GM18498 (cell line): ENCODE measurements at regions not wholly inside any gene's neighbourhood (a gene's known extent, or its start where the extent isn't known, plus 50 kb on each side); places are given as distances from the start of the nearest gene placed in this dataset.
"Not testable (repeated sequence)": the region's sequence is repeated elsewhere in the genome, so short reads cannot be mapped to it uniquely, and the experiment has no call there.

Experiments
- ATAC-seq: cut with Tn5 transposase; IDR thresholded peaks from one replicate; pipeline ENCODE4 v1.9.1; 2021; ENCODE audit warnings: mild to moderate bottlenecking, moderate library complexity; ENCODE audit not compliant: unreplicated experiment

DNA sequence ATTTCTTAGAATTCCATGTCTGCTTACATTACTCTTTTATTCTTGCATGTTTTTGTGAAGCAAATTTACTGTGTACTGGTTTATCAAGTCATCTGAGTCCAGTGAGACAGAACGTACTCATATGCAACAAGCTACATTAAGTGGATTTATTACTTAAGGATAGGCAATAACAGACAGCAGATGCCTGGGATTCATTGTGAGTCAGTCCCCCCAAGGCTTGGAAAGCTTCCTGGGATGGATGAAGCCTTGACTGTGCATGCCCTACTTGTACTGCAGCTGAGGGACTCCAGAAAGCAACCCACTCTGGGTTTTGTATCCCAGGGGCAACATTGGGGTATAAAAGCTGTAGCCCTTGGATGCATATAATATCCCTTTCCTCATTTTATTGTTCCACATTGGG lies 113.4 kb upstream of the RAB18 start:
- no peak for ATAC-seq

DNA sequence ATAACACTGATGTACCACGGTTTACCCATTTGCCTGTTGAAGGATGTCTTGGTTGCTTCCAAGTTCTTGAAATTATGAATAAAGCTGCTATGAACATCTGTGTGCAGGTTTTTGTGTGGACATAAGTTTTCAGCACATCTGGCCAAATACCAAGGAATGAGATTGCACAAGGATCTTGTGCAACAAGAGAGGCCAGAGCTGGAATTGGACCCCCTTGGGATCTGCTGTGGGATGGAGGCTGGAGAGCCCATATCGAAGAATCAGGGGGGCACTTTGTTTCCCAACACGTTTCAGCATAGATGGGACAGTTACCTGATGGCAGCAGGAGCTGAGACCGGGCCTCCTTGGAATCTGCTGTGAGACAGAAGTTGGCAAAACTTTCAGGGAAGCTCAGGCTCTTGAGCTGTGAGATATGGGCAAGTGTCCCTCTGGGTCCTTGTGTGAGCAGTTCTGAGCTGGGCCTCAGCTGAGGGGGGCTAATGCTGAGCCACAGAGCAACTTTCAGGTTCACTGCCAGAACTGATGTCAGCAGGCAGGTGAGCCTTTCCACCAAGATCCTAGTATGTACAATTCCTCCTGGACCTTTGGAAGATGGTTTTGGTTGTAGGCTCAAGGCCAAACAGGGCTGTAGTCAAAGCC lies 115.2 kb upstream of the RAB18 start:
- no peak for ATAC-seq

DNA sequence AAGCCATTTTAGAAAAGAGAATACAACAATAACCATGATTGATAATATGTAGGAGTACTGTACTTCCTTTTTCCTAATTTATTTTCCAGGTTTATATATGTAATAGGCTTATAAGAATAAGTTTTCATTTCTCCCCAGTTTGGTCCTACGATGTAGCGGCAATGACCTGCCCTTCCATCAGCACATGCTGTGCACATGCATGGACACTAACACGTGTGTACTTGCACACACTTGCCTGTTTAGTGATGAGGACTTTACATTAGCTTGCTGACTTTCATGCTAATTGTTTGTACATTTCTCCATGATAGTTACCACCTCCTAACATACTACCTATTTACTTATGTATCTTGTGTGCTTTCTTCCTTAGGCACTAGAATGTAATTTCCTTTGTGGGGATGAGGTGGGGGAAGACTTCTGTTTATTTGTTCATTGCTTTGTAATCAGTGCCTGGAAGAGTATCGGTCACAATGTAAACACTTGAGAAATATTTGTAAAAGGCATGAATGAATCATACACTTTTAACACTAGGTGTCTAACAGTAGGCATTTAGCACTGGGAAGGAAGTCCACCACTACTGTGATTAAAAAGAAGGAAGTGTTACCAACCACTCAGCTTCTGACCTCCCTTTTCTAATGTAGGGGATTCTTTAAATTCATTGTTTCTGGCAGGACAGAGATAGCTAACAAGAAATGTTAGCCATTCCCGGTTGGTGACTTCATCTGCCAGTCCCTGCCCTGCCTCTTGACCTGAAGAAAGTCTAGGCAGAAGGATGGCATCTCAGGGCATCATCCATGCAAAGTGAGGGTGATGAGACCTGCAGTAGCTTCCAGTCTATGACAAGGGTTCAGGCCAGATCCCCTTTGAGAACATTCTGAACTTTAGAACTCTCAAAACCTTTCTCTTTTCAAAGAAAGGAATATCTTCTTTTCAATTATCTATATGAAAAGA lies 120.2 kb upstream of the RAB18 start:
- no peak for ATAC-seq

DNA sequence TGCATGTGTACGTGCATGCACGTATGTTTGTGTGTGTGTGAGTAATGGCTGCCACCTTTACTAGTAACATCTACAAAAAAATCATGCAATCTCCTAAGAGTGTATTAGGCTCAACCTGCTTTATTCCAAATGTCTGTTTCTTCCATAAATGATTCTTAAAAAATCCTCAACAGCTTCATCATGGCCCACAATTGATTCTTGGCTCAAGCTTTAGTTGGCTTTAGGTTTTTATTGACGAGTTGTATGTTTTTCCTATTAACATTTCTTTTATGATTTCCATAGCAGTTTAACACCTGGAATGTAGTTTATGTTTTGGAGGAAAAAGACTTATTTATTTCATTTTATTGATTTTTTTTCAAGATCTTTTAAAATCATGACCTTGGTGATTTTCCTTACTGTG lies 121.9 kb upstream of the RAB18 start:
- ATAC-seq: no peak

DNA sequence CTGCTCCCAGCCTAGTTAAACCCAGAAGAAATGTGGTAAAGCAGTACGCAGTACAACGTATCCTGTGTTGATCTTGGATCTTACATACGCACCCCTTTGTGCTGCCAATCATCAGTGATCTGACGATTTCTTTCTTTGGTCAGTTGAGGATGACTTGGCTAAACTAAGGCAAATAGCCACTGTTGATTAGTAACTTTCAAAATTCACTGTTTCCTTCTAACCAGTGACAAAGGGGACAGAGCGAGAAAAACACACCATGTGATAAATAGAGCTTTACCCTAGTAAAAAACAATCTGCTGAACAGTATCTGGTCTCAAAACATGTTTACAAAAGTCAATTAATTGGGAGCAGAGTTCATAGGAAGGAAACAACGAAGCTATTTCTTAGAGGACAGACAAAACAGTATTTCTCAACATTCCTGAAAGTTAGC lies 123.2 kb upstream of the RAB18 start:
- ATAC-seq: no peak

DNA sequence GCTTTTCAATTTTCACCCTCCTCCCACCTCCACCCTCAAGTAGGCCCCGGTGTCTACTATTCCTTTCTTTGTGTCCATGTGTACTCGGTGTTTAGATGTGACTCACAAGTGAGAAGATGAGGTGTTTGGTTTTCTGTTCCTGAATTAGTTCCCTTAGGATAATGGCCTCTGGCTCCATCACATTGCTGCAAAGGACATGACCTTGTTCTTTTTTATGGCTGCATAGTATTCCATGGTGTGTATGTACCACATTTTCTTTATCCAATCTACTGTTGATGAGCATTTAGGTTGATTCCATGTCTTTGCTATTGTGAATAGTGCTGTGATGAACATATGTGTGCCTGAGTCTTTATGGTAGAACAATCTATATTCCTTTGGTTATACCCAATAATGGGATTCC lies 125.1 kb upstream of the RAB18 start:
- ATAC-seq: not testable (repeated sequence)

DNA sequence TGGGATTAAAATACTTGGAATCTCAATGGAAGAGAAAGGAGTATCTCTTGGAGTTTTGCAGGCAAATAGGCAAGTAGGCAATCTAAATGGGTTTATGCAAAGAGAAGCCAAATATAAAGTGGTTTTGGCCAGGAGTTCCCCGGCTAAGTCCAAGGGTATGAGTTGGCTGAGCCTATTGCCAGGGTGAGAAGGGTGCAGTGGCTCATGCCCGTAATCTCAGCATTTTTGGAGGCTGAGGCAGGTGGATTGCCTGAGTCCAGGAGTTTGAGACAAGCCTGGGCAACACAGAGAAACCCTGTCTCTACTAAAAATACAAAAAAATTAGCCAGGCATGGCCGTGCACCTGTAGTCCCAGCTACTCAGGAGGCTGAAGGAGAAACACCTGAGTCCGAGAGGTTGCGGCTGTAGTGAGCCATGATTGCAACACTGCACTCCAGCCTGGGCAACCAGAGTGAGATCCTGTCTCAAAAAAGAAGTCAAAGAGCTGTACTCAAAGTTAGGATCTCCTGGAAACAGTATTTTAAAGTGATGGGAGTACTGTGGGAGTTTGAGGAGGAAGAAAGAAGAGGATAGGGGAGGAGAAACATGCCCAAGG lies 130.4 kb upstream of the RAB18 start:
- ATAC-seq: no peak

DNA sequence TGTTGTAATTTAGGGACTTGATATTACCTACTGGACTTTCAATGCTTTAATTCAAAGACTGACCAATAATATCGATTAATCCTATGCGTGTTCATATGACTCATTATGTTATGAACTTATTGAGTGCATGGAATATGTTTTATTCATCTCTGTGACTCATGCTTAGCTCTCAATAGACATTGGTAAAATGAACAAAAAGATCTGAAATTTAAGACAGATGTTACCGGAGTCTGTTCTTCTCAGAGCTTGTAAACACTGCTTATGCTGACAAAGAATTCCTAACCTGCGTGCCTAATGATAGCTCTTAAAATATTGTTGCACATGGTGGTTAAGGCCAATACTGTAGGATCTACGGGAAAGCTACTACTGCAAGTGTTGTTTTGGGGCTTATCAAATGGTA lies 131.5 kb upstream of the ACBD5 start:
- ATAC-seq: no peak

DNA sequence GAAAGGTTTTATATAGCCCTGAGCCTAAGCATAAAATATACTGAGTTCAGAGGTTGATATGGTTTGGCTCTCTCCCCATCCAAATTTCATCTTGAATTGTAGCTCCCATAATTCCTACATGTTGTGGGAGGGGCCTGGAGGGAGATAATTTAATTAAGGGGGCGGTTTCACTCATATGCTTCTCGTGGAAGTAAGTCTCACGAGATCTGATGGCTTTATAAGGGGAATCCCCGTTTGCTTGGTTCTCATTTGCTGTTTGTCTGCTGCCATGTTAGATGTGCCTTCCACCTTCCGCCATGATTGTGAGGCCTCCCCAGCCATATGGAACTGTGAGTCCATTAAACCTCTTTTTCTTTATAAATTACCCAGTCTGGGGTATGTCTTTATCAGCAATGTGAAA lies 130.8 kb upstream of the ACBD5 start:
- ATAC-seq: not testable (repeated sequence)

DNA sequence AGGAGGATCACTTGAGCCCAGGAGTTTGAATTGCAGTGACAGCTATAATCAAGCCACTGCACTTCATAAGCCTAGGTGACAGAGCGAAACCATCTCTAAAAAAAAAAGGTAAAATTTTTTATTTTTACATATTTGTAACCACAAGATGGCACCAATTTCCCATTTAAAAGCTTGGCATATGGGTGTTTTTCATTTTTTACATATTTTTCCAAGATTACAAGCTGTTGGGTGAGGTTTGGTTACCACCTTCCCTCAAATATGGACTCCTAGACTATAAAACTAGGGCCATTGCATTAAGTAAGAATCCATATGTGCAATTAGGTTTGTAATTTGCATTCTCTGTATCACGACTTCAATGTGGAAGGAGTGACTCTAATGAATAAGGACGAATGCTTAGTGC lies 129.3 kb upstream of the ACBD5 start:
- ATAC-seq: no peak

DNA sequence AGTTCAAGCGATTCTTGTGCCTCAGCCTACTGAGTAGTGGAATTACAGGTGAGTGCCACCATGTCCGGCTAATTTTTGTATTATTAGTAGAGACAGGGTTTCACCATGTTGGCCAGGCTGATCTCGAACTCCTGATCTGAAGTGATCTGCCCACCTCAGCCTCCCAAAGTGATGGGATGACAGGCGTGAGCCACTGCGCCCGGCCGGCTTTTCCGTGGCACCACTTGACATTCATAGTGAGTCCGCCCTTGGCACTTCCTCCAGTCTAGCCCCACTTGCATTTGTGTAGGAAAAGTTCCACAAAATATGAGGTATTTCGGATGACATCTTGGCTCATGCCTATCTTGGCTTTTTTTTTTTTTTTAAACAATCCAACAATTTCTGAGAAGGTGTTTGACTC lies 128.1 kb upstream of the ACBD5 start:
- ATAC-seq: no peak

DNA sequence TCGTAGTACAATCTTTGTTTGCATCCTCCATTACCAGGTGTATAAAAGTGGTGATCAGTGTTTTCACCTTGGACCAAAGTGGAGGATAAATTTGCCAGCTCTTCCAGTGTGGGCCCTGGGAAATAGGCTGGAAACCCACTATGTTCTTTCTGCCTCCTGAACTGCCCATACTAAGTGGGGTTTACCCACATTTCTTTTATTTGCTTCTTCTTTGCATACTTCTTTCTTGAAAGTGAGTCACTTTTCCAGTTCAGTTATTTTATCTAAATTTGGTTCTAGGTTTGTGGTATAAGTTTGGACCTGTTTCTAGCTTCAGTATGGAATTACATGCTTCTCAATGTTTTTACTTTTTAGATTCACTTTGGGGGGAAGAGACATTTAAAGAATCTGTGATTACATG lies 126.2 kb upstream of the ACBD5 start:
- ATAC-seq: peak; percentile 55

DNA sequence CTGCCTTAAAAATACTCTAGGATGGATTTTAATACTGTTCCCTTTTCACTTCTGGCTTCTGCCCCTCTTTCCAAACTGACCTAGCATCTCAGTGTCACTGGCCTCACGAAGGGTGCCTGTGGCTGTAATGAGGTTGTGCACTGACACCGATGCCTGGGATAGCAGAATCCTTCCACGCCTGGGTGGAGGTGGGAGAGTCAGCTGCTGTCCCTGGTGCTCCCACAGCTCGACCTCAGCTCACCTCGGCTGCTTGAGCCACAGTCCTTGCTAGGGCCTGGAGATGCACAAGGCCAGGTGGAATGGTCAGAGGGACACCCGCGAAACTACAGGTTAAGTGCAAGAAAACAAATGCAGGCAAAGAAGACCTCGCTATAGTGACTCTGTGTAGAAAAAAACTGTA lies 123.4 kb upstream of the ACBD5 start:
- ATAC-seq: no peak

DNA sequence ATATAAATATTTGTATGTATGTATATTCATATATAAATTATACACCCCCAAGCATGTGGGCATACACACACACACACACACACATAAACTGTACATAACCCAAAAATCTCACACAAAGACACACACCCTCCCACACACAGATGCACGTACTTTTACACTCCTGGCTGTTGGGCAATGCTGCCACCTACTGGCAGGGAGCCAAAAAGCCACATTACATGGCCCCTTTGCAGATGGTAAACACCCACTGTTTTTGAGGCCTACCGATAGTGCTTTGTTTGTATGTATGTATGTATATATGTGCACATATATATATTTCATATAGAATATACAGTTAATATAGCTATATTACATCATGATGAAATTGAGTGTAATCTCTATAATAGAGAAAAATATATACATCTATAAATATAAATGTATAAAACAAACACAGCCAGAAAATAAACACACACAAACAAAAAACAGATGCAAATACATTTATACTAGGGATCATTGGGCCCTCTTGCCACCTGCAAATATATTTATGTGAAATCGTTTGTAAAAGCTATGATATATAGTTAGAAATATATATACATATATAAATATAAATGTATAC lies 120.1 kb upstream of the ACBD5 start:
- peak; percentile 94 for ATAC-seq

DNA sequence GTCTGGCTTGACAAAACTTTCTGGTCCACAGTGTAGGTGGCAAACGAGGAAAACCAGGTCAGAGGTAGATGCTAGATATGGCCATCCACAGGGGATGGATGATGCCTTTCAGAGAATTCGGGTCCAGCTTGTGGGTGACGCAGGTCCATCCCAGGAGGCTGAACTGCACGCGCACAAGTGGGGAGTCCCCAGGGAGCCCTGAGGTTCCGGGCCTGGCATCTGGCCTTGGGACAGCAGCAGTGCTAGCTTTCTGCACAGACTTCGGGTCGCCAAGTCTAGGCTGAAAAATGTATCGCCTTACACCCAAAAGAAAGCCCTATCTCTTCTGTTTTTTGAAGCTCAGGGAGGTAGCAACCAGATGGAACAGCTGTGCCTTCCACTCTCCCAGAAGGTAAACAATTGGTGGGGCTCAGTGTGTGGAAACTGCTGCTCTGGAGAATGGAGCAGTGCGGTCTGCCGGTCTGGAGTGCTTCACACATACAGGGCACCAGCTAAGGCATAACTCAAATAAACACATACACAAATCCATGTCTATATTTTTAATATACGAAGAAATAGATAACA lies 119.3 kb upstream of the ACBD5 start:
- ATAC-seq: no peak

DNA sequence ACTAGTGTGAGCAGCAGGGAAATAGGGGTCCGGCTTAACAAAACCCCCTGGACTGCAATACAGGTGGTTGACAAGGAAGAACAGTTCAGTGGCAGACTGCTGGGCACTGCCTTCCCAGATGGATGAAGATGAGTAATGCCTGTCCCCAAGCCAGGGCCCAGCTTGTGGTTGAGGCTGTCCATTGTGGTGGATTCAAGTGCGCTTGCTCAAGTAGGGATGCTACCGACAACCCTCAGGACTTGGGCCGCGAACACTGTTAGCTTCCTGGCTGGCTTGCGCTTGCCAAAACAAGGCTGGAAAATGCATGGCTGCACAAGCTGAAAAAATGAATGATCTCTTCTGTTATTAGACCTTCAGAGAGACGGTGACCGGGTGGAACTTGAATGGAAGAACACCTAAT lies 116.1 kb upstream of the ACBD5 start:
- no peak for ATAC-seq

DNA sequence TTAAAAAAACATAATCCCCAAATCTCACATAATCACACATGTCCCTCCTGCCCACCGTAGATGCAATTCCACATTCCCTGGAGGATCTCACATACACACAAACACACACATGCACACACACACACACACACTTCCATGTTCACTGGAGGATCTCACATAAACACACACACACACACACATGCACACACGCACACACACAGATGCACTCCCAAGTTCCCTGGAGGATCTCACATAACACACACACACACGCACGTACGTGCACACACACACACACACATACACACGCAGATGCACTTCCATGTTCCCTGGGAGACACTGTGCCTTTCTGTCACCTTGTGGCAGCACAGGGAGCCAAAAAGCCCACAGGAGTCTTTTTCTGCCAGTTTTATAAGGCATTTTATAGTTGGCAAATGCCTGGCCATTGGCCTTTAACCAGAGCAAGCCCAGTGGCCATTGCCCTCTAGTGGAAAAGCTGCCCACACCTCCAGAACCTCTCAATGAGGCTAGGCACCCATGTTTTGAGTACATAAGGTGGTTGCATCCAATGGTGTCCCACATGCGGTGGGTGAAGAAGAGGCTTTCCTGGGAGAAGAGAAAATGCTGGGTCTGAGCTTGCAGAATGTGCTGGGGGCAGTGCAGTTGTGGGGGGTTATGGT lies 115.4 kb upstream of the ACBD5 start:
- ATAC-seq: no peak

DNA sequence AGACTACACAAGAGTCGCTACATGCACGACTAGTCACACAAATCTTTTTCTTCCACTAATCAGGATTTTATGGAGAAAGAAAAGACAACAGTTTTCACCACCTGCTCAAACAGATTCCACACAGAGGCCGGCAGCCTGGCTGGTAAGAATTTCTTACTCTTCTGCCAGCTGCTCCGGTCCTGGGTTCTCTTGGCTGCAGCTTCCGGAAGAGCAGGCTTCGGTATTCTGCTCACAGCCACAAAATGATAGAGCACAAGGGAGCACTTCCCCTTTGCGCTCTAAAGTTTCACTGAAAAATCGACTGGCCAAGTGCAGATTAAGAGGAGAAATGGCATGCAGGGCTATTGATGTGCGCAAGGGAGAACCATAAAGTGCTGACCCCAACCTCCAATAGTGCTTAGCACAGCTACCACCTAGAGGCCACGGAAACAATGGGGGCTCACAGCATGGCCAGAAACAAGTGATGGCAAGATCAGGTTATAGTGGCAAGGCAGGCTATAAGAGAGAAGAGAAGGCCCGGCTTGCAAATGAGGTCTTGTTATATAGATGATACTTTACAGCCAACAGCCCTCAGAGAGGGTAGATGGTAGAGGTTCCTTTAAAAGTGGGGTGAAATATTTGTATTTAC lies 114.2 kb upstream of the ACBD5 start:
- ATAC-seq: peak; percentile 97

DNA sequence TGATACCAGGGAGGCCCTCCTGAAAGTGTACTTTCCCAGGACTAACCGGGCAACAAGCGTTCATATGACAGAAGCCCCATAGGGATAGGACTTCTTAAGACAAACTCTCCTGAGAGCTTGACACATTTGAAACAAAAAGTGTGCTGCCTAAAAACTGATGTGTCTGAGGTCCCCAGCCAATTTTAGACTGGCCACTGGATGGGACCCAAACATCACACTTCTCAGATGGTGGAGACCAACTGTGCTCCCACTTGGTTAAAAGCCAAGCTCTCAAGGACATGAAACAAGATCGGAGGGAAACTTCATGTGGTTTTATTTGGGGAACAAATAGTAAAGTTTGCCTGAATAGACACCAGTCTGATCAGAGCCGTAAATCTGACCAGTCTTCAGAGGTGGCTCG lies 113.5 kb upstream of the ACBD5 start:
- peak; percentile 31 for ATAC-seq

DNA sequence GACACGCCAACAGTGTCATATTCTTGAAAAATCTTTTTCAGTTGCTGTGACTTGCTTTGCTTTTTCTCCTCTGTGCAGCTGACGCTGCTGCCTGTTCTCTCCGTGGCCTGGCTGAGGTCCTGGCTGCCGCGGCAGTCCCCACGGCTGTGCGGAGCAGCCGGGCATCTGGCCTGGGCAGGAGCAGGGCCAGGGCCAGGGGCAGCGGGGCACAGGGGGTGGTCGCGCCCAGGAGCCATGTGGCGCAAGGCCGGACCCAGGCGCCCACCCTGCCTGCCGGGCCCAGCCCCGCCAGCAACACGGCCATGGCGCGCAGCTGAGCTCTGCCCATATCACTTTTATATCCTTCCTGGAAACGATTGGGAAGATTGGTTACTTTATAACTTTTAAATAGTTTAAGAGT lies 109.4 kb upstream of the ACBD5 start:
- ATAC-seq: no peak
